Heart left ventricle (tissue), 16 donors: ENCODE measurements at regions not wholly inside any gene's neighbourhood (a gene's known extent, or its start where the extent isn't known, plus 50 kb on each side); places are given as distances from the start of the nearest gene placed in this dataset.

Experiments used
- ATAC-seq, 4 donors: fragments of 200-7000 bp; cut with Tn5 transposase; one replicate each; pipeline ENCODE4 v1.9.1; 2020 to 2022; ENCODE audit warnings: moderate library complexity in 4 of 4, mild to moderate bottlenecking in 3 of 4, moderate number of reproducible peaks in 1 of 4
- DNase-seq, 5 donors: peaks; one replicate each; pipeline ENCODE4 v3.0.0-alpha.2; 2020
- H3K27ac ChIP-seq, 12 donors: fragments of 200-600 bp; sonication (generic) in 4 of 12; one replicate each; pipeline versions ENCODE4 v1.5.0 to v1.8.0; 2016 to 2022; ENCODE audit warnings: mild to moderate bottlenecking in 2 of 12
- H3K27me3 ChIP-seq, 9 donors: fragments of 200-600 bp; sonication (generic) in 2 of 9; one replicate each; pipeline versions ENCODE4 v1.5.1 to v1.8.0; 2016 to 2022; ENCODE audit warnings: mild to moderate bottlenecking in 3 of 9
- H3K36me3 ChIP-seq, 9 donors: fragments of 200-600 bp; sonication (generic) in 2 of 9; one replicate each; pipeline versions ENCODE4 v1.5.0 to v1.8.0; 2018 to 2022; ENCODE audit warnings: mild to moderate bottlenecking in 2 of 9
- H3K4me1 ChIP-seq, 12 donors: fragments of 200-600 bp; sonication (generic) in 4 of 12; one replicate each; pipeline versions ENCODE4 v1.5.0 to v1.8.0; 2016 to 2022; ENCODE audit warnings: mild to moderate bottlenecking in 3 of 12
- H3K4me3 ChIP-seq, 12 donors: fragments of 200-600 bp; sonication (generic) in 4 of 12; one replicate each; pipeline versions ENCODE4 v1.5.0 to v1.8.0; 2017 to 2022; ENCODE audit warnings: mild to moderate bottlenecking in 9 of 12, moderate library complexity in 4 of 12
- H3K9me3 ChIP-seq, 12 donors: fragments of 200-600 bp; sonication (generic) in 4 of 12; one replicate each; pipeline versions ENCODE4 v1.5.0 to v1.8.0; 2016 to 2022; ENCODE audit warnings: mild to moderate bottlenecking in 1 of 12
- POLR2A ChIP-seq, 2 donors: fragments of 450-650 bp; IDR thresholded peaks; one replicate each; pipeline ENCODE4 v1.6.1; 2017; ENCODE audit warnings: antibody characterized with exemption in 2 of 2, mild to moderate bottlenecking in 2 of 2, moderate library complexity in 2 of 2
- WGBS, 4 donors: extraction: QIAGEN DNeasy Blood & Tissue Kit in 2 of 4; methylation state at CpG; one replicate each; pipeline versions ENCODE4 v1.1.5 to v1.1.7; 2013 to 2018; 5-methylcytosine and 5-hydroxymethylcytosine counted together
- intact Hi-C, 10 donors: fragments of 100-400 bp; cut with DNase I; formaldehyde crosslinking; loops; one replicate each; pipeline versions ENCODE4 v1.11.1 to v1.14.2; 2022
- TF ChIP-seq, protein P1 (sequence below), 12 donors: fragments of 200-600 bp; sonication (generic) in 4 of 12; IDR thresholded peaks; one replicate each; pipeline versions ENCODE4 v1.5.0 to v1.8.0; 2018 to 2022; ENCODE audit warnings: antibody characterized with exemption in 12 of 12, mild to moderate bottlenecking in 5 of 12
- donor health status: ischemic (EF 13 %, LVEDD 7.1; RV severe dilation, severe dysfunction).
- donor health status: healthy with polysubstance abuse.
- donor health status: DM: no; HTN: yes; CAD: no.
- donor health status: DM: no; HTN: no; CAD: no.
- donor health status: ischemic (EF 25% LVEDD 6.9; RV normal size, moderate dysfunction).
- donor health status: ischemic (EF 25% LVEDD 5.7; RV mildly dilated, moderate dysfunction).
- donor health status: healthy.
- donor health status: DM: yes; HTN: yes; CAD: no.
- donor health status: ischemic (EF 35%, LVEDD 5.7; RV mildly dilated, moderate dysfunction).
- donor health status: nonischemic (EF 11% LVEDD 7.7; RV severe dilation, severe dysfunction).
- donor health status: DM: yes; HTN: yes; CAD: no.
- donor health status: PGD.
- donor health status: ischemic (EF 29% LVEDD 5.4; RV normal size, mild dysfunction).
- donor health status: nonischemic (EF 23%, LVEDD 6.1; RV moderate dilation, normal function).

DNA sequence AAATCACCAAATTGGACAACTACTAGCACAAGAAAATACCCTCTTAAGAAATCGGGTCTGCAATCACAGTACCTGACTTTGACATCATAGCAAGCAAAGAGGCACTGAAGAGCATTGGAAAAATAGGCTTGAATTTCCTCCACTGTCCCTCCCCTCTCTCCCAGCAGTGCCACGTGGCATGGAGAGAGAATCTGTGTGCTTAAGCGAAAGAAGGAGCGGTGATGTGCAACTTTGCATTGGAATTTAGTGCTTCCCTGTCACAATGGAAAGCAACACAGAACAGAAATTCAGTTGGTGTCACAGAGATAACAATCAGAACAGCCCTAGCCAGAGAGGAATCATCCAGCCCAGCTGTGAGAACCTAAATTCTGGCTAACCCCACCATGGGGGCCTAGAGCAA lies 207.5 kb upstream of the SLITRK3 start:
- no peak overlapping the region for H3K4me3 ChIP-seq
- no peaks in the 10 kb centered on the region for H3K4me1 ChIP-seq
- H3K27ac ChIP-seq, result no peak overlapping the region
- H3K36me3 ChIP-seq, result no peaks in the 10 kb centered on the region
- intact Hi-C loops, result no loop called here
- no peak for TF ChIP-seq POLR2A (IDR thresholded peaks at IDR 0.05)
- TF ChIP-seq, protein P1, sequence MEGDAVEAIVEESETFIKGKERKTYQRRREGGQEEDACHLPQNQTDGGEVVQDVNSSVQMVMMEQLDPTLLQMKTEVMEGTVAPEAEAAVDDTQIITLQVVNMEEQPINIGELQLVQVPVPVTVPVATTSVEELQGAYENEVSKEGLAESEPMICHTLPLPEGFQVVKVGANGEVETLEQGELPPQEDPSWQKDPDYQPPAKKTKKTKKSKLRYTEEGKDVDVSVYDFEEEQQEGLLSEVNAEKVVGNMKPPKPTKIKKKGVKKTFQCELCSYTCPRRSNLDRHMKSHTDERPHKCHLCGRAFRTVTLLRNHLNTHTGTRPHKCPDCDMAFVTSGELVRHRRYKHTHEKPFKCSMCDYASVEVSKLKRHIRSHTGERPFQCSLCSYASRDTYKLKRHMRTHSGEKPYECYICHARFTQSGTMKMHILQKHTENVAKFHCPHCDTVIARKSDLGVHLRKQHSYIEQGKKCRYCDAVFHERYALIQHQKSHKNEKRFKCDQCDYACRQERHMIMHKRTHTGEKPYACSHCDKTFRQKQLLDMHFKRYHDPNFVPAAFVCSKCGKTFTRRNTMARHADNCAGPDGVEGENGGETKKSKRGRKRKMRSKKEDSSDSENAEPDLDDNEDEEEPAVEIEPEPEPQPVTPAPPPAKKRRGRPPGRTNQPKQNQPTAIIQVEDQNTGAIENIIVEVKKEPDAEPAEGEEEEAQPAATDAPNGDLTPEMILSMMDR (IDR thresholded peaks at IDR 0.05), result no peak
- no peaks in the 10 kb centered on the region for H3K9me3 ChIP-seq
- DNase-seq (no peak), ATAC-seq (no peak)
- 50 to 71% (median 63%) methylated on average over 4 of the region's 4 CpGs for WGBS, 4 donors
- no peaks in the 10 kb centered on the region for H3K27me3 ChIP-seq

DNA sequence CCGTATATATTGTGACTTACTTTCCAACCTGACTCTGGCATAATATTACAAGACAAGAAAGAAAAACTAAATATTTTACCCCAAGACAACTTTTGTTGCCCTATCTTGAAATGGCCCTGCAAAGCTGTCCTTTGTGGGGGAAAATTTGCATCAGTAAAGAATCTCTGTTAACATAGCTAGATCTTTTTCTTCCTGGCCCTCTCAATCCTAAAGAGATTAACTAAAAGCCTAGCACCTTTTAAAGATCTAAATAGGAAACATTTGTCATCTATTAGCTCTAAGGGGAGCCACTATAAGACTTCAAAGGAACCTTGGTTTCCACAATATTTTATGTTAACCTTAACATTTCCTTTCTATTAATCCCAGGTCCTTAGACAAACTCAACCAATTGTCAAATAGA lies 199.0 kb upstream of the SLITRK3 start:
- H3K4me1 ChIP-seq, result no peaks in the 10 kb centered on the region
- DNase-seq (no peak), ATAC-seq (no peak)
- no peaks in the 10 kb centered on the region for H3K27me3 ChIP-seq
- intact Hi-C loops, result no loop called here
- no peaks in the 10 kb centered on the region for H3K9me3 ChIP-seq
- no peak overlapping the region for H3K4me3 ChIP-seq
- TF ChIP-seq, protein P1 (IDR thresholded peaks at IDR 0.05), result no peak
- no peak for TF ChIP-seq POLR2A (IDR thresholded peaks at IDR 0.05)
- no peaks in the 10 kb centered on the region for H3K36me3 ChIP-seq
- 84 to 92% (median 88%) methylated on average over 1 of the region's 1 CpG for WGBS, 4 donors
- no peak overlapping the region for H3K27ac ChIP-seq

DNA sequence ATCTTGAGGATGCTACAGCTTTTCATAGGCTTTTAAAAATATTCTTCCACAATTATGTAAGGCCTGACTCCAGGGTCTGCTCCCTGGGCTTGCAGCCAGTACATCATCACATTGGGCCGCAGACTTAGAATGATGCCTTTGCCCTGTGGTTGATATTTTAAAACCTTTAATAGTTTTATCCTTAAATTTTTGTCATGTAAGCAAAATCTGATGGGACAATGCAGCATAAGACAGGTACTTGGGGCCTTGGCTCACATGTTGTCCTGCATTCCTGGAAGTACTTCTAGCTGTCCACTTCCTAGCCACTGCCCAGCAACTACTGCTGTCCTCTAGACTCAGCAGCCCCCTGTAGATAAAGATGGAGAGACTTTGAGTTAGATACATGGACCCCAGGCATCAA lies 197.3 kb upstream of the SLITRK3 start:
- no peak for DNase-seq
- ATAC-seq, result no peak
- no peak overlapping the region for H3K27ac ChIP-seq
- H3K9me3 ChIP-seq, result peaks cover 0 to 2% (median 0%) of the 10 kb centered on the region in 12 donors
- no peak for TF ChIP-seq POLR2A (IDR thresholded peaks at IDR 0.05)
- TF ChIP-seq, protein P1 (IDR thresholded peaks at IDR 0.05), result no peak
- WGBS, 4 donors, result 71 to 90% (median 83%) methylated on average over 1 of the region's 1 CpG
- H3K36me3 ChIP-seq, result no peaks in the 10 kb centered on the region
- no peaks in the 10 kb centered on the region for H3K27me3 ChIP-seq
- no peaks in the 10 kb centered on the region for H3K4me1 ChIP-seq
- H3K4me3 ChIP-seq, result no peak overlapping the region
- intact Hi-C loops, result no loop called here

DNA sequence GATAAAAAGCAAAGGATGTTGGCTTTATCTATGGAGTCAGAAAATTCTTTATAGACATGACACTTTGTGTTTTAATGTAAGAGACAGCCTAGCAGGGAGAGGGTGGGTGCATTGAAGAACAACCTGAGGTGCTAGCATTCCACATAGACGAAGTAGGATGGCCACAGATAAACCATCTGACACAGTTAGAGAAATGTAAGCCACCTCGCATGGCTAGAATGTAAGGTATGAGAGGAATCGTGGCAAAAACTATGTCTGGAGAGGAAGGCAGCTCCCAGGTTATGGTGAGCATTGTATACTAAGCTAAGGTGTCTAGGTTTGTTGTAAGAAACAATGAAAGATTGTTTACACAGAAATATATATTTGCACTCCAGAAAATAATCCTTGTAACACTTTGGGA lies 194.0 kb upstream of the SLITRK3 start:
- 46 to 52% (median 49%) methylated on average over 3 of the region's 3 CpGs for WGBS, 4 donors
- peaks cover 0 to 7% (median 0%) of the 10 kb centered on the region in 12 donors for H3K9me3 ChIP-seq
- DNase-seq (no peak), ATAC-seq (no peak)
- no peak overlapping the region for H3K27ac ChIP-seq
- intact Hi-C loops, result no loop called here
- H3K27me3 ChIP-seq, result no peaks in the 10 kb centered on the region
- no peaks in the 10 kb centered on the region for H3K4me1 ChIP-seq
- TF ChIP-seq, protein P1 (IDR thresholded peaks at IDR 0.05), result no peak
- no peak for TF ChIP-seq POLR2A (IDR thresholded peaks at IDR 0.05)
- H3K36me3 ChIP-seq, result no peaks in the 10 kb centered on the region
- no peak overlapping the region for H3K4me3 ChIP-seq
